ENCODE measurements at regions not wholly inside any gene's neighbourhood (a gene's known extent, or its start where the extent isn't known, plus 50 kb on each side); places are given as distances from the start of the nearest gene placed in this dataset.
"Not testable (repeated sequence)": the region's sequence is repeated elsewhere in the genome, so short reads cannot be mapped to it uniquely, and the experiment has no call there.

- CTCF ChIA-PET = interaction anchor here (0.9 kb wide), 1 partner anchor 14 kb away, joined by 3 read pairs; no protein-coding TSS in a partner anchor
- no peak overlapping the region for H3K4me3 ChIP-seq (ENCODE audit: low read depth, low read length)
- no peak for TF ChIP-seq CTCF (IDR thresholded peaks at IDR 0.05; ENCODE audit: insufficient read depth, low read length, missing control alignments)
- no peak for DNase-seq (ENCODE audit: low read depth, low spot score)
- POLR2A ChIA-PET = no interaction called here
These were observed 730.1 kb downstream of the NR2F1-AS1 start for GRCh38 chr5:92850886-92851285.

- DNase-seq (ENCODE audit: low read depth, low spot score) = no peak
- POLR2A ChIA-PET = no interaction called here
- CTCF ChIA-PET = no interaction called here
- no peak for TF ChIP-seq CTCF (IDR thresholded peaks at IDR 0.05; ENCODE audit: insufficient read depth, low read length, missing control alignments)
- no peak overlapping the region for H3K4me3 ChIP-seq (ENCODE audit: low read depth, low read length)
These were observed 731.3 kb downstream of the NR2F1-AS1 start for GRCh38 chr5:92849756-92850155.

GRCh38 chr5:92841604-92842155 lies 739.3 kb downstream of the NR2F1-AS1 start:
- no peak overlapping the region for H3K4me3 ChIP-seq (ENCODE audit: low read depth, low read length)
- DNase-seq (ENCODE audit: low read depth, low spot score) = no peak
- ChIA-PET POLR2A (no interaction called here), CTCF (interaction anchor here (1.2 kb wide), 1 partner anchor 154 kb away, joined by 3 read pairs; no protein-coding TSS in a partner anchor)
- no peak for TF ChIP-seq CTCF (IDR thresholded peaks at IDR 0.05; ENCODE audit: insufficient read depth, low read length, missing control alignments)

GRCh38 chr5:92838253-92838652 lies 742.8 kb downstream of the NR2F1-AS1 start:
- no peak for DNase-seq (ENCODE audit: low read depth, low spot score)
- ChIA-PET POLR2A (no interaction called here), CTCF (interaction anchor here (0.6 to 1.7 kb wide), 2 partner anchors 141 to 150 kb away, joined by 3 to 4 read pairs; no protein-coding TSS in a partner anchor)
- no peak overlapping the region for H3K4me3 ChIP-seq (ENCODE audit: low read depth, low read length)
- no peak for TF ChIP-seq CTCF (IDR thresholded peaks at IDR 0.05; ENCODE audit: insufficient read depth, low read length, missing control alignments)

GRCh38 chr5:92836855-92837755 lies 743.9 kb downstream of the NR2F1-AS1 start:
- peak; percentile 56 for DNase-seq (ENCODE audit: low read depth, low spot score)
- TF ChIP-seq CTCF (IDR thresholded peaks at IDR 0.05; ENCODE audit: insufficient read depth, low read length, missing control alignments) = no peak
- CTCF ChIA-PET = interaction anchor here (1.0 kb wide), 1 partner anchor 14 kb away, joined by 3 read pairs; no protein-coding TSS in a partner anchor
- POLR2A ChIA-PET = no interaction called here
- no peak overlapping the region for H3K4me3 ChIP-seq (ENCODE audit: low read depth, low read length)

GRCh38 chr5:92835712-92836111 lies 745.3 kb downstream of the NR2F1-AS1 start:
- no peak overlapping the region for H3K4me3 ChIP-seq (ENCODE audit: low read depth, low read length)
- no peak for DNase-seq (ENCODE audit: low read depth, low spot score)
- CTCF ChIA-PET = no interaction called here
- POLR2A ChIA-PET = no interaction called here
- no peak for TF ChIP-seq CTCF (IDR thresholded peaks at IDR 0.05; ENCODE audit: insufficient read depth, low read length, missing control alignments)

GRCh38 chr5:92823551-92823950 lies 757.5 kb downstream of the NR2F1-AS1 start:
- DNase-seq (ENCODE audit: low read depth, low spot score); H3K4me3 ChIP-seq (ENCODE audit: low read depth, low read length); CTCF ChIA-PET; POLR2A ChIA-PET: not testable (repeated sequence)

Data from AG04449 (cell line).